GM21381 (cell line): ENCODE measurements at regions not wholly inside any gene's neighbourhood (a gene's known extent, or its start where the extent isn't known, plus 50 kb on each side); places are given as distances from the start of the nearest gene placed in this dataset.

Experiments
- ATAC-seq: cut with Tn5 transposase; IDR thresholded peaks from one replicate; pipeline ENCODE4 v1.9.1; 2021; ENCODE audit warnings: mild to moderate bottlenecking, moderate library complexity; ENCODE audit not compliant: unreplicated experiment

- ATAC-seq, result no peak
These were observed 254.2 kb upstream of the SALL3 start for GRCh38 chr18:78725426-78725825.

GRCh38 chr18:78726326-78727056 lies 253.1 kb upstream of the SALL3 start:
- ATAC-seq, result no peak

GRCh38 chr18:78727057-78727739 lies 252.4 kb upstream of the SALL3 start:
- ATAC-seq, result no peak

GRCh38 chr18:78727877-78728783 lies 251.5 kb upstream of the SALL3 start:
- no peak for ATAC-seq

- ATAC-seq, result no peak
These were observed 250.7 kb upstream of the SALL3 start for GRCh38 chr18:78728784-78729467.

GRCh38 chr18:78730546-78730945 lies 249.1 kb upstream of the SALL3 start:
- ATAC-seq, result no peak

- no peak for ATAC-seq
These were observed 248.6 kb upstream of the SALL3 start for GRCh38 chr18:78731016-78731397.

- no peak for ATAC-seq
These were observed 248.1 kb upstream of the SALL3 start for GRCh38 chr18:78731398-78732032.

DNA sequence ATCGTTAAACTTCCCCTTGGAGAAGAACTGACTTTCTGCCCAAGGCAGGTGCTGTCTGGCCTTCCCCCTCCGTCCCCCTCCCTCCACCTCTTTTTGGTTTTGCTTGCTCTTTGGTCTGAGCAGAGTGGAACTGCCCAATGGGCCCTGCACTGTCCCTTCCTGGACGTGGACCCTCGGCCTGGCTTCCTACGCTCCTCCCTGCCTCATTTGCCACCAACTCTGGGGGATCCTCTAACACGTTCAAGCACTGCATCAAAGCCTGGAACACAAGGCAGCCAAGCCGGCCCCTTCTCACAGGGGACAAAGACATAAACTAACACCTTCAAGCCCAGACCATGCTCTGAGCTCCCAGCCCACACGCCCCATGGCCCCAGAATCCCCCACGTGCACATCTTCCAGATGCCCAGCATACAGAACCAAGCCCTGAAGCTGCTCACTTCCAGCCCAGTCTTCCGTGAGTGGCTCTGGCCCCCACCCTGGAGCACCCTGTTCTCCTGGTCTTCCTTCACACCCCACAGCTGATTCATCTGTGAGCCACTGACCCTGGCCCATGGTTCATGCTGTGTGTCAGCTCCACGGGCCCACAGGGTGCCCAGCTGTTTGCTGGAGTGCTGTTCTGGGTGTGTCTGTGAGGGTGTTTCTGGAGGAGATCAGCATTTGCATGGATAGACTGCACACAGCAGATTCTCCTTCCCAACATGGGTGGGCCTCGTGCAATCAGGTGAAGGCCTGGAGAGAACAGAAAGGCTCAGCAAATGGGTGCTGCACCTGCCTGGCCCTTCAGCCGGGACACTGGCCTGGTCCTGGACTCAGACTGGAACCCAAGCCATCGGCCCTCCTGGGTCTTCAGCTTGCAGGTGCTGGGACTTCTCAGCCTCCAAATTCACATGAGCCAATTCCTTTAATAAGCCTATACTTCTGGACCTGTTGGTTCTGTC lies 247.1 kb upstream of the SALL3 start:
- no peak for ATAC-seq

DNA sequence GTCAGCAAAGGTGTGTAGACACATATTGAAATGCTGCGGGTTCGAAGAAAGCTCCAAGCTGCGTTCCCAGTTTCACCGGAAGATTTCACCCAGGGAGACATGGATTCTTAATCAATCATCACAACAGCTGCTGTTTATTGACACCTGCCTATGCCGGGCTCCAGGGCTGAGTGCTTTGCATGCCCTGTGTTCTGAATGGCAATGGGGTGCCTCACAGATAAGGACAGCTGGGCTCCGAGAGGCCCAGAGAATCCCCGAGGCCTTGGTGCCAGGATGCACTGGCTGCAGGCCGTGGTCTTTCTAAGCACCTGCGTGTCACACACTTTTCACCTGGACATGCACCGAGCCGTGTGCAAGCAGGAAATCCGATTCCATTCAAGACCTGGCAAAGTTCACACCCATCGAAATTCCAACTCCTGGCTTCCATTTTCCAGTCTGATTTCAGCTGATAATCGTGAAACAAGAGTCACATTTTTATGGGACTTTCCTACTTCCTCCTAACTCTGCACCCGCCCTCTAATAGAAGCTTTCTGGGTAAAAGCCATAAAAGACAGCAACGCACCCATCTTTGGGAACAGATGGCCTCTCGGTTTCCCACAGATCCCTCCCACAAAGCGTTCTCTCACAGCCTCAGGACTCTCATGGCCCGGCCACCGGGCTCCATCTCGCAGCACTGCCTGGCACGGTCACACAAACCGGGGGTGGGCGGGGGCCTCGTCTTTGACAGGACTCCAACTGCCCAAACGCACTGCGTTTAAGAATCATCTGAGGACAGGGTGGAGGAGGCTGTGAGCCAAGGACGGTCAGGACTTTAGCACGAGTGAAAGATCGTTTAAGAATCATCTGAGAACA lies 245.6 kb upstream of the SALL3 start:
- ATAC-seq, result no peak

DNA sequence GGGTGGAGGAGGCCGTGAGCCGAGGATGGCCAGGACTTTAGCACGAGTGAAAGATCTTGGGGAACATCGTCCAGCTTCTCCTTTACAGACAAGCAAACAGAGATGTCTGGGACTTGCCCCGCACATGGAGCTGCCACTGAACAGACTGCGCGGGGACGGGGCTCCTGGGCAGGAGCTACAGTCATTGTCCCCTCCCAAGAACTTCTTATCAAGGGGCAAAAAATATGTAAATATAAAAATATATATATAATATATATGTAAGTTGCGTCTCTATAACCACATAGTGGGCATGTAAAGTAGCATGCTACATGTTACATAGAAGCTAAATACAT lies 245.0 kb upstream of the SALL3 start:
- no peak for ATAC-seq

GRCh38 chr18:78735131-78736014 lies 244.2 kb upstream of the SALL3 start:
- ATAC-seq, result no peak

DNA sequence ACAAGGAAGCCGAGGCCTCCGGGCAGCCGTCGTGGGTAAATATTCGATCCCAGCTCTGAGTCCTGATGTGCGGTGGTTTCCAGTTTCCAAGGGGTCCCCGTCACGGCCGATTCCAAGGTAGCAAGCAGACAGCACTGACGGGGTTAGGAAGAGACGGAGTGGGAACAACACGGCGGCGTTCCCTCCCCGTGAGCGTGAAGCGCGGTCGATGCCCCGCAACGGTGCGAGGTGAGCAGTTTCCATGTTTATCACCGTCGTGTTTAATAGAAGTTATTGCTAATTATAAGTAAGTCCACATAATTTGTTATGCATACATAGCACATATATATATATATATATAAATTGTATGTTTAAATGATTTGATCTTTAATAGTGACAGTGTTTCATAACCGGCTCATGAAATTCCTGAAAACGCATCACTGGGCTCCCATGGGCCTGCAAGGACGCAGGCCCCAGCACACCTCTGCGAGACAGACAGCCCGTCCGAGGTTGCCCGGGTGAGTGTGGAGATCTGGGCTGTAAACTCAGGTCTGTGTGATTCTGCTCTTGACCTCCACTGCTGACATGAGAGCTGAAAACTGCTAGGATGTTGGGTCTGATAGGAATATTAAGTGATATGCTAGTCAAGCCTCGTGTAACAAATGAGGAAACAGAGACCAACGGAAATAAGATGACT lies 243.5 kb upstream of the SALL3 start:
- ATAC-seq, result no peak

- no peak for ATAC-seq
These were observed 242.4 kb upstream of the SALL3 start for GRCh38 chr18:78737006-78737915.

DNA sequence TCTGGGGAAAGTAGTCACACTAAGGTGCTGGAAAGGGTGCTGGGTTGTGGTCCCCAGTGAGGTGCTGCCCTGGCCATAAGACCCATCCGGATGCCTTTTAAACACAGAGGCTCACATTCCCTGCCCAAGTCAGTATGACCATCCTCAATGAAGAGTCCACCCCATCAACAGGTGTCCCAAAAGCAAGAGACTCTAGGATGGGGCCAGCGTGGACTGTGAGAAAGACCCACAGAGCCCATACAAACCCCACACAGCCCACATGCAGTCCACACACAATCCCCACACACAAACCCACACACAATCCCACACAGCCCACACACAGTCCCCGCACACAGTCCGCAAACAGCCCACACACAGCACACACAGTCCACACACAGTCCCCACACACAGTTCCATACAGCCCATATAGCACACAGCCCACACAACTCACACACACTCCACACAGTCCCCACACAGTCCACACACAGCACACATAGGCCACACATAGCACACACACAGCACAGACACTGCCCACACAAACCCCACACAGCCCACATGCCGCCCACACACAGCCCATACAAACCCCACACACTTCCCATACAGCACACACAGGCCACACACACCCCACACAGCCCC lies 241.4 kb upstream of the SALL3 start:
- no peak for ATAC-seq

- no peak for ATAC-seq
These were observed 240.5 kb upstream of the SALL3 start for GRCh38 chr18:78739115-78739514.
